ENCODE measurements at regions not wholly inside any gene's neighbourhood (a gene's known extent, or its start where the extent isn't known, plus 50 kb on each side); places are given as distances from the start of the nearest gene placed in this dataset.

DNA sequence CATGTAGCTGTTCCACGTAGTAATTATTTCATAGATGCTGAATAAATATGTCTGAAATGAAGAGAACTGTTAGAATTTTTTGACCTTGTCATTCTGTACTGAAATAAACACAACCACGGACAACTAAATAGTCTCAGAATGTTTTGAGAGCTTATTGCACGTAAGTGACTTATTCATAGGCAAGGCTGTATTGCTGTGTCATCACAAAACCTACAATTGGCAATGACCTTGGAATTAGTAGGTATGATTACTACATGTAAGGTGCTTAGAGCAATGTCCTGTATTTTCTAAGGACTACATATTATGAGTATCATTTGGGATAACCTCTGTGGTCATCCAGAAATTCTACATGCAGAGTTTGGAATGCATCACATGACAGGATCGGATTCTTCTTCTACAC, 237.2 kb upstream of the PUDP start:
- no peak overlapping the region for H3K27ac ChIP-seq (ENCODE audit: low read depth, low read length, poor library complexity, severe bottlenecking)
- H3K4me3 ChIP-seq (ENCODE audit: low read depth, low read length, poor library complexity, severe bottlenecking): no peak overlapping the region
- H3K4me2 ChIP-seq (ENCODE audit: low read length): no peak overlapping the region
- H3K79me2 ChIP-seq (ENCODE audit: insufficient read depth, low read length): no peaks in the 10 kb centered on the region
- no peaks in the 10 kb centered on the region for H3K27me3 ChIP-seq (ENCODE audit: insufficient read depth, low read length)
- no peaks in the 10 kb centered on the region for H4K20me1 ChIP-seq (ENCODE audit: insufficient read depth, low read length)
- H3F3A ChIP-seq (ENCODE audit: insufficient read depth, low read length): no peaks in the 10 kb centered on the region
- no peaks in the 10 kb centered on the region for H3K4me1 ChIP-seq (ENCODE audit: insufficient read depth, low read length, severe bottlenecking)
- H2AFZ ChIP-seq (ENCODE audit: low read length): no peak overlapping the region
- TF ChIP-seq EZH2 (IDR thresholded peaks at IDR 0.05; ENCODE audit: borderline replicate concordance, low read length) (no peak), CTCF (IDR thresholded peaks at IDR 0.05; ENCODE audit: low read length) (no peak)
- no peaks in the 10 kb centered on the region for H3K9me3 ChIP-seq (ENCODE audit: low read length)
- no peaks in the 10 kb centered on the region for H3K36me3 ChIP-seq (ENCODE audit: insufficient read depth, low read length)
- no peaks in the 10 kb centered on the region for H3K9me2 ChIP-seq (ENCODE audit: low read depth, low read length)
- H3K9ac ChIP-seq (ENCODE audit: low read length): no peak overlapping the region

DNA sequence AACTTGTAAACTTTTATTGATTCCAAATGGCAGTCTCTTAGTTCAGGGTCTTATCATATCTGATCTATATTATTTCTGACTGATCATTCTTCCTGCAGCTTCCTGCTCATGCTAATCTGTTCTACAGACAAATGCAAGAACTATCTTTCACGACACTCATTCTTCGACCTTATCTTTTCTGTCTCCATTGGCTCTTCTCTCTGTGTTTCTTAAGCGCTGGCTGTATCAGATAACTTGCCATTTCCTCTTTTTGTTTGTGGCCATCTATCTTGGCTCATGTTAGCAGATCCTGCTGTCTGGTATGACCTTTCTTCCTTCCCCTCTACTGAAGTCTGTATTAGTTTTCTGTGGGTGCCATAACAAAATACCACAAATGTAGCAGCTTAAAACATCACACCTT, 230.5 kb upstream of the PUDP start:
- Histone ChIP-seq H4K20me1 (ENCODE audit: insufficient read depth, low read length) (no peaks in the 10 kb centered on the region), H3K4me1 (ENCODE audit: insufficient read depth, low read length, severe bottlenecking) (no peaks in the 10 kb centered on the region), H3K27ac (ENCODE audit: low read depth, low read length, poor library complexity, severe bottlenecking) (no peak overlapping the region), H3K4me2 (ENCODE audit: low read length) (no peak overlapping the region), H3F3A (ENCODE audit: insufficient read depth, low read length) (no peaks in the 10 kb centered on the region), H3K27me3 (ENCODE audit: insufficient read depth, low read length) (no peaks in the 10 kb centered on the region), H3K36me3 (ENCODE audit: insufficient read depth, low read length) (no peaks in the 10 kb centered on the region), H3K9me2 (ENCODE audit: low read depth, low read length) (no peaks in the 10 kb centered on the region), H3K4me3 (ENCODE audit: low read depth, low read length, poor library complexity, severe bottlenecking) (no peak overlapping the region), H2AFZ (ENCODE audit: low read length) (no peak overlapping the region), H3K9me3 (ENCODE audit: low read length) (no peaks in the 10 kb centered on the region), H3K79me2 (ENCODE audit: insufficient read depth, low read length) (no peaks in the 10 kb centered on the region), H3K9ac (ENCODE audit: low read length) (no peak overlapping the region)
- TF ChIP-seq CTCF (IDR thresholded peaks at IDR 0.05; ENCODE audit: low read length) (no peak), EZH2 (IDR thresholded peaks at IDR 0.05; ENCODE audit: borderline replicate concordance, low read length) (no peak)

DNA sequence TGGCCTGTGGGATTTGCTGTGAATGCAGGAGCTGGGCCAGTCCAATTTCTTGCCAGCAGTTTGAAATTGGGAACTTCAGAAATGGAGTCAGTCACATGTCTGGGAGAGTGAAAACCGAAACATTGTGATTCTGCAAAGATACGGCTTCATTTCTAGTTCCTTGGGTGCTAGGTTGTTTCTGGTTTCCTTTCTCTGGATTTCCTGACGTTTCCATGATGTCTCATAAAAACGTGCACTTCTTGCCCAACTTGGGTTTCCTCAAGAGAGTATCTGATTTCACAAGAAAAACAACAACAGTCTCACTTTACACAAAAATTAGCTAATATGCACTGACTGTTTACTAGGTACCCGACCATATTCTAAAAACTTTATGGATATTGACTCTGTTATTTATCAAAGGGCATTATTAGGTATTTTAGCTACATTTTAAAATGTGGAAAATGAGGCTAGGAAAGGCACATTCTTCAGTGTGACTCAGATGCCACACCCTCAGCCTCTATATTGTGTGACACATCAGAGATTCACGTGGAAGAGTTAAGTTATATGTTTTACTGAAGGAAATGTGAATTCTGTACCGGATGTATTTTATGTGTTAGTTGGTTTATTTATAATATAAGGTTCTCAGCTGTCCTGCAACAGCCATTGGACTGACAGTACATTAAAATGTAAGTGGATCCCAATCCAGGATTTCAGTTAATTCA, 225.0 kb upstream of the PUDP start:
- Histone ChIP-seq H3K4me3 (ENCODE audit: low read depth, low read length, poor library complexity, severe bottlenecking) (no peak overlapping the region), H3F3A (ENCODE audit: insufficient read depth, low read length) (no peaks in the 10 kb centered on the region), H3K9me2 (ENCODE audit: low read depth, low read length) (no peaks in the 10 kb centered on the region), H3K9ac (ENCODE audit: low read length) (no peak overlapping the region), H3K4me2 (ENCODE audit: low read length) (no peak overlapping the region), H3K27me3 (ENCODE audit: insufficient read depth, low read length) (no peaks in the 10 kb centered on the region), H2AFZ (ENCODE audit: low read length) (no peak overlapping the region), H3K79me2 (ENCODE audit: insufficient read depth, low read length) (no peaks in the 10 kb centered on the region), H3K36me3 (ENCODE audit: insufficient read depth, low read length) (no peaks in the 10 kb centered on the region), H4K20me1 (ENCODE audit: insufficient read depth, low read length) (no peaks in the 10 kb centered on the region), H3K4me1 (ENCODE audit: insufficient read depth, low read length, severe bottlenecking) (no peaks in the 10 kb centered on the region), H3K27ac (ENCODE audit: low read depth, low read length, poor library complexity, severe bottlenecking) (no peak overlapping the region), H3K9me3 (ENCODE audit: low read length) (no peaks in the 10 kb centered on the region)
- TF ChIP-seq EZH2 (IDR thresholded peaks at IDR 0.05; ENCODE audit: borderline replicate concordance, low read length): no peak
- TF ChIP-seq CTCF (IDR thresholded peaks at IDR 0.05; ENCODE audit: low read length): no peak
